CD14-positive monocyte (primary cell): ENCODE measurements at regions not wholly inside any gene's neighbourhood (a gene's known extent, or its start where the extent isn't known, plus 50 kb on each side); places are given as distances from the start of the nearest gene placed in this dataset.

Experiments used
- DNase-seq, 3 donors: peaks; one replicate each; pipeline ENCODE4 v3.0.0-alpha.2; 2011 to 2022
- H2AFZ ChIP-seq: 2 replicates; pipeline ENCODE4 v1.6.0; 2012; ENCODE audit warnings: mild to moderate bottlenecking, low read depth, low read length, inconsistent platforms; ENCODE audit not compliant: insufficient read depth, poor library complexity, severe bottlenecking
- H3K27ac ChIP-seq, 2 donors: 1 replicate in 1 of 2; 2 replicates in 1 of 2; pipeline ENCODE4 v1.5.1; 2012 to 2013; ENCODE audit warnings: low read length in 2 of 2, control low read depth in 1 of 2, inconsistent platforms in 1 of 2, low read depth in 1 of 2, mild to moderate bottlenecking in 1 of 2
- H3K27me3 ChIP-seq, 2 donors: one replicate each; pipeline versions ENCODE4 v1.6.0 to v1.6.1; 2011 to 2013; ENCODE audit warnings: low read length in 2 of 2; ENCODE audit not compliant: control insufficient read depth in 2 of 2, insufficient read depth in 2 of 2
- H3K36me3 ChIP-seq, 2 donors: replicated peaks in 1 of 2; 1 replicate in 1 of 2; 2 replicates in 1 of 2; pipeline versions ENCODE4 v1.5.1 to v1.6.1; 2012 to 2013; ENCODE audit warnings: low read length in 2 of 2, control low read depth in 1 of 2, inconsistent platforms in 1 of 2, mild to moderate bottlenecking in 1 of 2; ENCODE audit not compliant: insufficient read depth in 2 of 2, control insufficient read depth in 1 of 2
- H3K4me1 ChIP-seq, 2 donors: 1 replicate in 1 of 2; 2 replicates in 1 of 2; pipeline versions ENCODE4 v1.5.1 to v1.6.1; 2012 to 2013; ENCODE audit warnings: low read length in 2 of 2, control low read depth in 1 of 2, inconsistent platforms in 1 of 2, mild to moderate bottlenecking in 1 of 2, moderate library complexity in 1 of 2; ENCODE audit not compliant: insufficient read depth in 2 of 2, control insufficient read depth in 1 of 2
- H3K4me2 ChIP-seq: replicated peaks from 2 replicates; pipeline ENCODE3; 2012; ENCODE audit warnings: low read length, moderate library complexity, mild to moderate bottlenecking; ENCODE audit not compliant: poor library complexity, severe bottlenecking; ENCODE audit errors: extremely low read depth
- H3K4me3 ChIP-seq, 3 experiments: fragments of 200-600 bp in 1 of 3; sonication (generic) in 1 of 3; replicated peaks in 1 of 3; 1 replicate in 2 of 3; 2 replicates in 1 of 3; pipeline ENCODE4 v1.5.1; 2011 to 2013; ENCODE audit warnings: low read length in 3 of 3, mild to moderate bottlenecking in 3 of 3, control low read depth in 2 of 3, low read depth in 2 of 3, inconsistent platforms in 1 of 3, moderate library complexity in 1 of 3
- H3K79me2 ChIP-seq: 2 replicates; pipeline ENCODE4 v1.6.0; 2012; ENCODE audit warnings: mild to moderate bottlenecking, control low read depth, inconsistent platforms, low read length, moderate library complexity; ENCODE audit not compliant: insufficient read depth
- H3K9ac ChIP-seq: 2 replicates; pipeline ENCODE4 v1.6.0; 2017; ENCODE audit warnings: low read length, mild to moderate bottlenecking; ENCODE audit not compliant: insufficient read depth, poor library complexity, severe bottlenecking
- H3K9me3 ChIP-seq, 2 donors: replicated peaks in 1 of 2; 1 replicate in 1 of 2; 2 replicates in 1 of 2; pipeline versions ENCODE4 v1.5.1 to v1.6.1; 2012 to 2013; ENCODE audit warnings: low read length in 2 of 2, control low read depth in 1 of 2; ENCODE audit not compliant: control insufficient read depth in 1 of 2, insufficient read depth in 1 of 2
- H4K20me1 ChIP-seq: 2 replicates; pipeline ENCODE4 v1.6.0; 2012; ENCODE audit warnings: mild to moderate bottlenecking, low read length, control low read depth, moderate library complexity; ENCODE audit not compliant: insufficient read depth
- H3K27ac Mint-ChIP-seq, 7 donors: one replicate each; pipeline ENCODE4 v1.8.0; 2020; ENCODE audit warnings: mild to moderate bottlenecking in 7 of 7, mixed read lengths in 7 of 7, moderate library complexity in 6 of 7, inconsistent platforms in 2 of 7
- H3K27me3 Mint-ChIP-seq, 3 donors: one replicate each; pipeline ENCODE4 v1.8.0; 2021 to 2022; ENCODE audit warnings: low read depth in 3 of 3, mild to moderate bottlenecking in 3 of 3, mixed read lengths in 3 of 3, moderate library complexity in 3 of 3, inconsistent platforms in 1 of 3
- H3K36me3 Mint-ChIP-seq, 2 donors: one replicate each; pipeline ENCODE4 v1.8.0; 2020; ENCODE audit warnings: mixed read lengths in 2 of 2, inconsistent platforms in 1 of 2, mild to moderate bottlenecking in 1 of 2
- H3K4me1 Mint-ChIP-seq: one replicate; pipeline ENCODE4 v1.8.0; 2020; ENCODE audit warnings: mild to moderate bottlenecking, mixed read lengths
- H3K4me3 Mint-ChIP-seq, 2 donors: one replicate each; pipeline ENCODE4 v1.8.0; 2020; ENCODE audit warnings: mild to moderate bottlenecking in 2 of 2, mixed read lengths in 2 of 2, moderate library complexity in 1 of 2
- H3K9me3 Mint-ChIP-seq, 7 donors: one replicate each; pipeline ENCODE4 v1.8.0; 2020 to 2022; ENCODE audit warnings: mixed read lengths in 7 of 7, mild to moderate bottlenecking in 6 of 7, moderate library complexity in 6 of 7, inconsistent platforms in 2 of 7
- CTCF ChIP-seq: fragments of 200-600 bp; IDR thresholded peaks from one replicate; pipeline ENCODE4 v1.8.0; 2022; ENCODE audit warnings: antibody characterized with exemption, mild to moderate bottlenecking
- WGBS: methylation state at CpG from one replicate; pipeline ENCODE4 v1.1.5; 2013; ENCODE audit warnings: missing lambda C conversion rate; ENCODE audit not compliant: insufficient coverage; 5-methylcytosine and 5-hydroxymethylcytosine counted together
- intact Hi-C, 2 donors: fragments of 100-400 bp; cut with micrococcal nuclease; formaldehyde crosslinking; loops; one replicate each; pipeline versions ENCODE4 v1.15.0 to v1.15.1; 2023

DNA sequence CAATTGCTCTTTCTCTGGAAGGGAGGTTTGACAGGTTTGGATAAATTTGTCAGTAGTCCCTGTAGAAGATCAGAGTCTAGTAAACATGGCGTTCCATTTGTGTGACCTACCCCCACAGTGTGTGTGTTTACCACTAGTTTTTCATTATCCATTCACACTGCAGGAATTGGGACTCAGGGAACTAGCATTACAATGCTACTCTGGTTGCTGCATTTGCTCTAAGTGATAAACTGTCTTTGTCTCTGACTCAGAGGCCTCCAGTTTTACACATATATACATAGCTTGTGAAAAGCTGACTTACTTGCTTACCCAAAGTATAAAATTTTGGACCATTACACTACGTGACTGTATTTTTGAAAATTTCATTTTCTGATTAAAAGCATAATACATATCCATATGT is 1604.0 kb downstream of the REEP3 start:
- Mint-ChIP-seq H3K9me3 (peaks cover 0 to 3% (median 0%) of the 10 kb centered on the region in 7 donors), H3K27me3 (no peaks in the 10 kb centered on the region), H3K4me1 (no peaks in the 10 kb centered on the region), H3K27ac (no peak overlapping the region), H3K36me3 (no peaks in the 10 kb centered on the region), H3K4me3 (no peak overlapping the region)
- H3K79me2 ChIP-seq, result no peaks in the 10 kb centered on the region
- no peaks in the 10 kb centered on the region for H3K9me3 ChIP-seq
- intact Hi-C loops, result no loop called here
- TF ChIP-seq CTCF, result no peak
- no peak overlapping the region for H3K4me2 ChIP-seq
- no peak overlapping the region for H2AFZ ChIP-seq
- H3K36me3 ChIP-seq, result no peaks in the 10 kb centered on the region
- H3K4me1 ChIP-seq, result no peaks in the 10 kb centered on the region
- no peak overlapping the region for H3K27ac ChIP-seq
- DNase-seq, result no peak
- H3K27me3 ChIP-seq, result no peaks in the 10 kb centered on the region
- WGBS, result no CpG with 5 or more reads among the region's 2 CpGs
- no peaks in the 10 kb centered on the region for H4K20me1 ChIP-seq
- H3K4me3 ChIP-seq, result no peak overlapping the region
- no peak overlapping the region for H3K9ac ChIP-seq

GRCh38 chr10:65126288-65126687 is 1605.1 kb downstream of the REEP3 start:
- Histone ChIP-seq H3K79me2 (no peaks in the 10 kb centered on the region), H4K20me1 (no peaks in the 10 kb centered on the region), H3K9me3 (no peaks in the 10 kb centered on the region), H3K4me2 (no peak overlapping the region), H3K9ac (no peak overlapping the region), H3K27ac (no peak overlapping the region), H3K4me1 (no peaks in the 10 kb centered on the region), H3K36me3 (no peaks in the 10 kb centered on the region), H3K4me3 (no peak overlapping the region), H3K27me3 (no peaks in the 10 kb centered on the region), H2AFZ (no peak overlapping the region)
- H3K27me3 Mint-ChIP-seq, result no peaks in the 10 kb centered on the region
- DNase-seq, result no peak
- no CpG with 5 or more reads among the region's 1 CpG for WGBS
- H3K36me3 Mint-ChIP-seq, result no peaks in the 10 kb centered on the region
- H3K9me3 Mint-ChIP-seq, result peaks cover 0 to 3% (median 0%) of the 10 kb centered on the region in 7 donors
- no peaks in the 10 kb centered on the region for H3K4me1 Mint-ChIP-seq
- TF ChIP-seq CTCF, result no peak
- intact Hi-C loops, result no loop called here
- H3K27ac Mint-ChIP-seq, result no peak overlapping the region
- H3K4me3 Mint-ChIP-seq, result no peak overlapping the region
